ENCODE measurements at regions not wholly inside any gene's neighbourhood (a gene's known extent, or its start where the extent isn't known, plus 50 kb on each side); places are given as distances from the start of the nearest gene placed in this dataset.
"Not testable (repeated sequence)": the region's sequence is repeated elsewhere in the genome, so short reads cannot be mapped to it uniquely, and the experiment has no call there.

DNA sequence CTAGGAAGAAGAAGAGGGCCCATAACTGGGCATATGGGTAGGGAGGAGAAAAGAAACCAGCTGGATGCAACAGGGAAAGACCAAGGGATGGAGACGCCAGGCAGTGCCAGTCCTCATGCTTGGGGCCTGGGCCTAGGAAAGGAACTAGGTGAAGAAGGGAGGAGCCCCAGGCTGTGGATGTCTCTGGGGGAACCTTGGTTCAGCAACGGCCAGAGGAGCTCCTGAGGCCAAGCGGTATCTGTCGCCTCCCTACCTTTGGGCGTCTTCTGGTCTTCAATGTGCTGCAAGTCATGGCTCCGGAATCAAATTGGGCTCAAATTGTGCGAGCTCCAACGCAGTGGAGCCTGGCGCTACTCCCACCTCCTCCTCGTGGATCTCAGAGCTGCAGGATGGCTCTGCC is 153.6 kb downstream of the FOXD4L6 start:
- H3K9ac ChIP-seq (ENCODE audit: insufficient read depth, low read length, poor library complexity, severe bottlenecking); H3K4me1 ChIP-seq (ENCODE audit: control insufficient read depth in 1 of 2, insufficient read depth in 2 of 2, low read length in 2 of 2); H3K4me3 ChIP-seq (replicated peaks in 1 of 3; ENCODE audit: low read depth in 2 of 3, low read length in 3 of 3); H2AFZ ChIP-seq (ENCODE audit: insufficient read depth, low read depth, low read length, poor library complexity, severe bottlenecking); H3K4me3 Mint-ChIP-seq; H3K27ac Mint-ChIP-seq; H3K4me1 Mint-ChIP-seq; H4K20me1 ChIP-seq (ENCODE audit: insufficient read depth, low read length); H3K9me3 Mint-ChIP-seq; H3K27me3 Mint-ChIP-seq (ENCODE audit: low read depth in 3 of 3); H3K36me3 Mint-ChIP-seq; H3K27me3 ChIP-seq (ENCODE audit: control insufficient read depth in 2 of 2, insufficient read depth in 2 of 2, low read length in 2 of 2); H3K4me2 ChIP-seq (replicated peaks; ENCODE audit: extremely low read depth, low read length, poor library complexity, severe bottlenecking); H3K27ac ChIP-seq (ENCODE audit: low read depth in 1 of 2, low read length in 2 of 2); DNase-seq; H3K79me2 ChIP-seq (ENCODE audit: insufficient read depth, low read length); intact Hi-C loops (cut with micrococcal nuclease); H3K36me3 ChIP-seq (replicated peaks in 1 of 2; ENCODE audit: control insufficient read depth in 1 of 2, insufficient read depth in 2 of 2, low read length in 2 of 2): not testable (repeated sequence)
- H3K9me3 ChIP-seq (replicated peaks in 1 of 2; ENCODE audit: control insufficient read depth in 1 of 2, insufficient read depth in 1 of 2, low read length in 2 of 2): peaks cover 0 to 12% of the 10 kb centered on the region in 2 donors
- WGBS (ENCODE audit: insufficient coverage): no CpG with 5 or more reads among the region's 10 CpGs

DNA sequence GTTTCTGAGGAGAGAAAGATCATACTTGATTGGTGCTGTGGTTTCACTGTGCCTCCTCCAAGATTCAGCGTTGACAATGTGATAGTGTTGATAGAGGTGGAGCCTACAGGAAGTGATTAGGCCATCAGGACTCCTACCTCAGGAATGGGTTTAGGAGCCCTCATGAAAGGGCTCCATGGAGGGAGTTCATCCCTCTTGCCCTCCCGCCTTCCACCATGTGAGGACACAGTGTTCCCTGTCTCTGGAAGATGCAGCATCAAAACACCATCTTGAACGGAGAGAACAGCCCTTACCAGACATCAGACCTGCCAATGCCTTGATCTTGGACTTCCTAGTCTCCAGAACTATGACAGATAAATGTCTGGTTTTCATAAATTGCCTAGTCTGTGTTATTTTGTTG is 156.7 kb downstream of the FOXD4L6 start:
- H3K36me3 ChIP-seq (replicated peaks in 1 of 2; ENCODE audit: control insufficient read depth in 1 of 2, insufficient read depth in 2 of 2, low read length in 2 of 2): not testable (repeated sequence)
- no CpG with 5 or more reads among the region's 3 CpGs for WGBS (ENCODE audit: insufficient coverage)

DNA sequence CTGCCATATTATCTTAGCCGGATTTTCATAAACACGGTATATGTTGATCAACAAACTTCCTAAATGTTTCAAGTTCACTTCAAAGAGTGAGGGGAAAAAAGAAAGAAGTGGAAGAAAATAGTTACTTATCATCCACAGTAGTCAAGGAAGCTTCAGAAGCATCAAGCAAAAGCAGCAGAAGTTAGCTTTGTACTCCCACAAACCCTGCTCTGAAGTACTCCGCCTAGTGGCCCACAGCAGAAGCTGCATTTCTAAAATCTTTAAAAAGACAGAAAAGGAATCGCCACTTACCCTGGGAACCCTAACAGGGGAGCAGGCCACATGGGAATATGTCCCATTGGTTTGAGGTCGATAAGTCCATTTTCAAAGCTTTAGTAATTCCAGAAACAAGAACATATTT is 158.1 kb downstream of the FOXD4L6 start:
- H3K4me2 ChIP-seq (replicated peaks; ENCODE audit: extremely low read depth, low read length, poor library complexity, severe bottlenecking); H3K9ac ChIP-seq (ENCODE audit: insufficient read depth, low read length, poor library complexity, severe bottlenecking); H4K20me1 ChIP-seq (ENCODE audit: insufficient read depth, low read length); H3K4me3 Mint-ChIP-seq; H3K4me1 ChIP-seq (ENCODE audit: control insufficient read depth in 1 of 2, insufficient read depth in 2 of 2, low read length in 2 of 2); H2AFZ ChIP-seq (ENCODE audit: insufficient read depth, low read depth, low read length, poor library complexity, severe bottlenecking); DNase-seq; H3K9me3 ChIP-seq (replicated peaks in 1 of 2; ENCODE audit: control insufficient read depth in 1 of 2, insufficient read depth in 1 of 2, low read length in 2 of 2); H3K4me1 Mint-ChIP-seq; H3K79me2 ChIP-seq (ENCODE audit: insufficient read depth, low read length); H3K27ac ChIP-seq (ENCODE audit: low read depth in 1 of 2, low read length in 2 of 2); H3K36me3 ChIP-seq (replicated peaks in 1 of 2; ENCODE audit: control insufficient read depth in 1 of 2, insufficient read depth in 2 of 2, low read length in 2 of 2); H3K9me3 Mint-ChIP-seq; H3K27me3 ChIP-seq (ENCODE audit: control insufficient read depth in 2 of 2, insufficient read depth in 2 of 2, low read length in 2 of 2); intact Hi-C loops (cut with micrococcal nuclease); H3K4me3 ChIP-seq (replicated peaks in 1 of 3; ENCODE audit: low read depth in 2 of 3, low read length in 3 of 3); H3K36me3 Mint-ChIP-seq; H3K27me3 Mint-ChIP-seq (ENCODE audit: low read depth in 3 of 3): not testable (repeated sequence)
- WGBS (ENCODE audit: insufficient coverage): no CpG with 5 or more reads among the region's 5 CpGs
- TF ChIP-seq, protein P1, sequence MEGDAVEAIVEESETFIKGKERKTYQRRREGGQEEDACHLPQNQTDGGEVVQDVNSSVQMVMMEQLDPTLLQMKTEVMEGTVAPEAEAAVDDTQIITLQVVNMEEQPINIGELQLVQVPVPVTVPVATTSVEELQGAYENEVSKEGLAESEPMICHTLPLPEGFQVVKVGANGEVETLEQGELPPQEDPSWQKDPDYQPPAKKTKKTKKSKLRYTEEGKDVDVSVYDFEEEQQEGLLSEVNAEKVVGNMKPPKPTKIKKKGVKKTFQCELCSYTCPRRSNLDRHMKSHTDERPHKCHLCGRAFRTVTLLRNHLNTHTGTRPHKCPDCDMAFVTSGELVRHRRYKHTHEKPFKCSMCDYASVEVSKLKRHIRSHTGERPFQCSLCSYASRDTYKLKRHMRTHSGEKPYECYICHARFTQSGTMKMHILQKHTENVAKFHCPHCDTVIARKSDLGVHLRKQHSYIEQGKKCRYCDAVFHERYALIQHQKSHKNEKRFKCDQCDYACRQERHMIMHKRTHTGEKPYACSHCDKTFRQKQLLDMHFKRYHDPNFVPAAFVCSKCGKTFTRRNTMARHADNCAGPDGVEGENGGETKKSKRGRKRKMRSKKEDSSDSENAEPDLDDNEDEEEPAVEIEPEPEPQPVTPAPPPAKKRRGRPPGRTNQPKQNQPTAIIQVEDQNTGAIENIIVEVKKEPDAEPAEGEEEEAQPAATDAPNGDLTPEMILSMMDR (IDR thresholded peaks at IDR 0.05): peak; percentile 70
- peak overlapping the region in 1 of 7 donors; percentile 61 for H3K27ac Mint-ChIP-seq

More for the DNA sequence above, 156.7 kb downstream of the FOXD4L6 start:
- H2AFZ ChIP-seq (ENCODE audit: insufficient read depth, low read depth, low read length, poor library complexity, severe bottlenecking); H3K27ac ChIP-seq (ENCODE audit: low read depth in 1 of 2, low read length in 2 of 2); intact Hi-C loops (cut with micrococcal nuclease); DNase-seq; H3K4me1 Mint-ChIP-seq; H3K27ac Mint-ChIP-seq; H4K20me1 ChIP-seq (ENCODE audit: insufficient read depth, low read length); H3K4me3 Mint-ChIP-seq; H3K27me3 Mint-ChIP-seq (ENCODE audit: low read depth in 3 of 3); H3K9ac ChIP-seq (ENCODE audit: insufficient read depth, low read length, poor library complexity, severe bottlenecking); H3K27me3 ChIP-seq (ENCODE audit: control insufficient read depth in 2 of 2, insufficient read depth in 2 of 2, low read length in 2 of 2); H3K9me3 Mint-ChIP-seq; H3K4me2 ChIP-seq (replicated peaks; ENCODE audit: extremely low read depth, low read length, poor library complexity, severe bottlenecking); H3K36me3 Mint-ChIP-seq; H3K4me1 ChIP-seq (ENCODE audit: control insufficient read depth in 1 of 2, insufficient read depth in 2 of 2, low read length in 2 of 2); H3K4me3 ChIP-seq (replicated peaks in 1 of 3; ENCODE audit: low read depth in 2 of 3, low read length in 3 of 3); H3K79me2 ChIP-seq (ENCODE audit: insufficient read depth, low read length): not testable (repeated sequence)
- peaks cover 0 to 12% of the 10 kb centered on the region in 2 donors for H3K9me3 ChIP-seq (replicated peaks in 1 of 2; ENCODE audit: control insufficient read depth in 1 of 2, insufficient read depth in 1 of 2, low read length in 2 of 2)

DNA sequence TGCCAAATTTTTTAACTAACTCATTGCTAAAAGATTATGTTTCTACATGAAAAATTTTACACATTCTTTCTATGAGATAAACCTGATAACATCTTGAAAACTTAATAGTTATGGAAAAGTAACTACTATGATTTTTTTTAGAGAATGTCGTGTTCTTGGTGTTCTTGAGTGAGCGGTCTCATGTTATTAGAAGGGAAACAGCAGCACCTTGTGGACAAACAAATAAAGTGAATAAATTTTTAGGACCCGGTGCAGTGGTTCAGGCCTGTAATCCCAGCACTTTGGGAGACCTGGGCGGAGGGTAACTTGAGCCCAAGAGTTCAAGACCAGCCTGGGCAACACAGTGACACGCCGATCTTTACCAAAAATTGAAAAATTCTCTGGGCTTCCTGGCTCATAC is 166.0 kb downstream of the FOXD4L6 start:
- intact Hi-C loops (cut with micrococcal nuclease); H3K4me3 ChIP-seq (replicated peaks in 1 of 3; ENCODE audit: low read depth in 2 of 3, low read length in 3 of 3); H3K27ac Mint-ChIP-seq; H2AFZ ChIP-seq (ENCODE audit: insufficient read depth, low read depth, low read length, poor library complexity, severe bottlenecking); H3K79me2 ChIP-seq (ENCODE audit: insufficient read depth, low read length); H3K27ac ChIP-seq (ENCODE audit: low read depth in 1 of 2, low read length in 2 of 2); H3K9me3 Mint-ChIP-seq; H3K4me1 ChIP-seq (ENCODE audit: control insufficient read depth in 1 of 2, insufficient read depth in 2 of 2, low read length in 2 of 2); H4K20me1 ChIP-seq (ENCODE audit: insufficient read depth, low read length); DNase-seq; H3K27me3 ChIP-seq (ENCODE audit: control insufficient read depth in 2 of 2, insufficient read depth in 2 of 2, low read length in 2 of 2); H3K4me2 ChIP-seq (replicated peaks; ENCODE audit: extremely low read depth, low read length, poor library complexity, severe bottlenecking); H3K9ac ChIP-seq (ENCODE audit: insufficient read depth, low read length, poor library complexity, severe bottlenecking); H3K4me1 Mint-ChIP-seq; H3K36me3 Mint-ChIP-seq; H3K9me3 ChIP-seq (replicated peaks in 1 of 2; ENCODE audit: control insufficient read depth in 1 of 2, insufficient read depth in 1 of 2, low read length in 2 of 2); H3K27me3 Mint-ChIP-seq (ENCODE audit: low read depth in 3 of 3); H3K36me3 ChIP-seq (replicated peaks in 1 of 2; ENCODE audit: control insufficient read depth in 1 of 2, insufficient read depth in 2 of 2, low read length in 2 of 2); H3K4me3 Mint-ChIP-seq: not testable (repeated sequence)
- no CpG with 5 or more reads among the region's 6 CpGs for whole genome bisulfite sequencing (ENCODE audit: insufficient coverage)
